COLO829 (cell line): ENCODE measurements at regions not wholly inside any gene's neighbourhood (a gene's known extent, or its start where the extent isn't known, plus 50 kb on each side); places are given as distances from the start of the nearest gene placed in this dataset.

Experiments used
- DNase-seq: peaks from one replicate; pipeline ENCODE4 v3.0.0; 2012; ENCODE audit warnings: low spot score

DNA sequence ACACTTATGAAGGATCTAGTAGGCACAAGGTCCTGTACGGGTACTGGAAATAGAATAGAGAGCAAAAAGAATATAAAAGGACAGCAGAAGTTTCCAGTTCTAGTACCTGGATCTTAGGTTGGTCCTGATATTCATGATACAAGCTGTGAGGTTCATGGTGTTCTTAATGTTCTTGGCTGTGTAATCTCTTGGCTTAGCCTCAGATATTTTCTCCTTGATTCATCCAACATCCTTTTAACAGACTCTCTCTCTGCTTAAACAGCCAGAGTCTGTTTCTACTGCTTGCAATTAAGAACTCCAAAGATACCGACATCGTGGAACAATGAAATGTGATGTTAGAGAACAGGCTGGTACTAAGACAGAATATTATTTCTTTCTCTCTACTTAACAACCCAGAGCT lies 49.9 kb downstream of the CNTN3 start:
- DNase-seq = no peak

DNA sequence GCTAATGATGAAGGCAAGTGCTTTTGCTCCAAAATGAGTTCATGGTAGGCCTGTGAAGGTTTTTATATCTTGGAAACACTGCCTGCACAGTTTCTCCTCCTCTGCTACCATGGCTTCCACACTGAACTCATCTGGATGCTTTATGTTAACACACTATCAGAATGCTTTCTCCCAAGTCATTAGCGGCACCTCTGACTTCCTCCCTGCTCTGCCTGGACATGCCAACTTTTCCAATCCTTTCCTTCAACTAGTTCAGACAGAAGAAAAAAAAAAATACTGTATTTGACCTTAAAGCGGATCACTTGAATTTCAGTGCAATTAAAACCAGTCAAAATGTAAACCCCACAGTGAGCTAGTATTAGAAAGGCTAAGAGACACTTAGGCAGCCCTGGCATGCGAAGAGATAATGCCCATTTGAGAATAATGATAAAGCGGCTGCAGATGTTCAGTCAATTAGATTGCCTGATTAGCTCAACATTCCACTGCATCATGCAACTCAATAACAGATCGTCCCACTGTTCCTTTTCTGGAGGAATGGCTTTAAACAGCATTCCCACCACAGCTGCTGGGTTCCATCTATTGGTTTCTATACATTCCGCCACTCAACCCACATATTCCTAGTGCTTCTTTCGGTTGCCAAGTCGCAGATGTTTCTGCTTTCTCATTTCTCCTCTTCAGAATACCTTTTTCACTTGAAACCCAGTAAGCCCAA lies 51.7 kb downstream of the CNTN3 start:
- no peak for DNase-seq

DNA sequence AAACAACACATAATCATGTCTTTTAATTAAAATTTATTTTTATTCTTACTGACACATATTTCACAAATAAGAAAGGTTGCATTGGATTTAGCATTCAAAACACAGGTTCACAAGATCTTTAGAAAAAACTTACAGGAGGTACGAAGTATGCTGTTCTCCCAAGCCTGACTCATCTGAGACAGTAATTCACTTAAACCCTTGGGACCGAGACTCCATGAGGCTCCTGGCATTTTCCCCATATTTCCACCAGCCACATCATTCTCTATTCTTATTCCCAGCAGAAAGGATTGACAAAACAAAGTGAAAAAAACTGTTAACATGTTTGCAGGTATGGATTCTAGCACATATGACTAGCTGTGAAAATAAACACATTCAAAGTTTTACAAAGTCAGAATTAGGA lies 52.6 kb downstream of the CNTN3 start:
- no peak for DNase-seq

DNA sequence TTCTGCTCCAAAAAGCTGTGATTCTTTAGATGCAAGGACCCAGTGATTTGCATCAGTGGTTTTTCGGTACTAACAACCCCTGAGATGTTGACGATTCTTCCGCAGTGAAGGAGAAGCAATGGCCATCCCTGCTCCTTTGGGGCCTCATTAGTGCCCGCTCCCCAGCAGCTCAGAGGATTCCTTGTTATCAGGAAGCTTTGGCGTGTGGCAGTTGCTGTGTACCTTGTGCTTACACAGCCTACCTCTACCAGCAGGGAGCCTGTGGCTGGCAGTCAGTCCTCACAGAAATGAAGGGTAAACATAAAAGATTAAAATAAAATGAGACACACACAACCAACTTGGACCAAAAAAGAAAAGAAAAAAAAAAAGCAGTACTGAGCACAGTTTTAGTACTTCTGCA lies 55.2 kb downstream of the CNTN3 start:
- no peak for DNase-seq

DNA sequence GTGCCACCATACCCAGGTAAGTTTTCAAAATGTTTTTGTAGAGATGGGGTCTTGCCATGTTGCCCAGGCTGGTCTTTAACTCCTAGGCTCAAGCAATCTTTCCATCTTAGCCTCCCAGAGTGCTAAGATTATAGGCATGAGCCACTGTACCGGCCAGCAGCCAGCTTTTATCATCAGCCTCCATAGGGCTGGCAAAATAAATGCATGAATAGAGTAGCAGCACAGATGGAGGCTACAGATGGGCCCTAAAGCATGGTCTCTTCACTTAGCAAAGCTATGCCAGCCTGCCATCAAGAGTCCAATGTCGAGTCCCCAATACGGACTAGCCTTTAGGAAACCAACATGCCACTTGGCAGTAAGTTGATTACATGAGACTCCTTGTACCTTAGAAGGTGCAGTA lies 63.8 kb downstream of the CNTN3 start:
- DNase-seq = no peak

DNA sequence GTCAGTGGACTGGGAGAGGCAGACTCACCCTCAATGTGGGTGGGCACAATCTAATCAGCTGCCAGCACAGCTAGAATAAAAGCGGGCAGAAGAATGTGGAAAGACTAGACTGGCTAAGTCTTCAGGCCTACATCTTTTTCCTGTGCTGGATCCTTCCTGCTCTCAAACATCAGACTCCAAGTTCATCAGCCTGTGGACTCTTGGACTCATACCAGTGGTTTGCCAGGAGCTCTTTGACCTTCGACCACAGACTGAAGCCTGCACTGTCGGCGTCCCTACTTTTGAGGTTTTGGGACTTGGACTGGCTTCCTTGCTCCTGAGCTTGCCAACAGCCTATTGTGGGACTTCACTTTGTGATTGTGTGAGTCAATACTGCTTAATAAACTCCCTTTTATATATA lies 68.0 kb downstream of the CNTN3 start:
- DNase-seq = no peak

DNA sequence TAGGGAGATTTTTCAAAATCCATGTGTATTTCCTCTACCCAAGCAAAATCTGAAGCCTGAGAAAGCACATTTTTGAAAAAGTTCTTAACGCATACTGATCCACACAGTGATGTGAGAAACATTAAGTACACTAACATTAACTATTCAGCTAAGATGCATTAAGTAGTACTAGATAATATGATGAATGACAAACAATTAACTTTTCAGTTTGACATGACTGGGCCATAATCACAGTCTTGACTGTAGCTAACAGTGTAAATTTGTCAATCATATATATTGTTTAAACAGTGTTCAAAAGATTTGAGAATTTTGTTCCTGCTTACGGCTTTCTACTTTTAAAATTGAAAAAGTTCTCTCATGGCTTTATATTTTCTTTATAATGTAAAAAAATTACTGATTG lies 72.0 kb downstream of the CNTN3 start:
- no peak for DNase-seq

DNA sequence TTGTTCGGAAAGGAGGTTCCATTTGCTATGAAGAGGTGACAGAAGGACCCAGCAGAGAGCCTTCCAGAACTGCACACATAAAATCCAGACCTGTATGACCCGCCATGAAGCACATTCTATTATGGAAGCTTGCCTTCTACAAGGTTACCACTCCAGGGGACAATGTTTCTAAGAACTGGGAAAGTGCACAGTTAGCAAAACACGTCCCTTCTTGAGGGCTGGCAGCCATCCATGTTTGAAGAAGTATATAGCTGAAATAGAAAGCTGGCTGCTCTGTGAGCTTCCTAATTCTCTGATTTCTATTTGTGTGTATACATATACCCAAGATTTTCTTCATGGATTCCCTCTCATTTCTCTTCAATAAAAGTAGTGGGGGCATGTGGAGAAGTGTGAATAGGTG lies 74.6 kb downstream of the CNTN3 start:
- DNase-seq = no peak

DNA sequence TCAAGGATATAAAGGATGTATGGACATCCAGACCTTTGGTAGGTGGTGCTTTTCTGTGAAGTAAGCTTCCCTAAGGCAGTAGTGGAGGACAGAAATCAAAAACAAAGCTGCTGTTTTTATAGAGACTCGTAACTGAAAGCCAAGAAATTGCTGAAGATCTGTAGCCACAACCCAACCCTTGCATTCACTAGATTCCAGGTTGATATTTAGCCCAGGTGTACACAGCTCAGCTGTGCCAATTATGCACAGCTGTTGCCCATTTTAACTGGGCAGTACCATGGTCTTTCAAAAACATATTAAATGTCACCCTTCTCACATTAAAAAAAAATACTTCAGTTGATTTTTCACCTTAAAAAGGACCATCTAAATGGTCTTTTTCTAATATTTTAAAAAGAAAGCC lies 75.8 kb downstream of the CNTN3 start:
- no peak for DNase-seq

DNA sequence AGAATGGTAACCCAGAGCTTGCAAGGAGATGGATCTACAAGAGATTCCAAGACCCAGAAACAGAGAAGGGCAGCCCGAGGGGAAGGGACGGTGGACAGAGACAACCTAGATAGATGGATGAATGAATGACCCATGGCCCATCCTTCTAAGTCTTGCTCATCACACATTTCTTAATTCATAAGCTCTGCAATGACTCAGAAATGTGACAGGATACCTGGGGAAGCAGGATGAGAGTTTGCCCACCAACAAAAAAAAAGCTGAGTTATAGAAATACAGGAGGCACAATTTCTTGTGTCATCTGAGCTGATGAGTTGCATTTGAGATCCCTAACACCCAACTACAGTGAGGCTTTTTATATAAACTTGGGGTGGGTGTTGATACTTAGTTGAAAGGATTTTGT lies 76.6 kb downstream of the CNTN3 start:
- DNase-seq = no peak

DNA sequence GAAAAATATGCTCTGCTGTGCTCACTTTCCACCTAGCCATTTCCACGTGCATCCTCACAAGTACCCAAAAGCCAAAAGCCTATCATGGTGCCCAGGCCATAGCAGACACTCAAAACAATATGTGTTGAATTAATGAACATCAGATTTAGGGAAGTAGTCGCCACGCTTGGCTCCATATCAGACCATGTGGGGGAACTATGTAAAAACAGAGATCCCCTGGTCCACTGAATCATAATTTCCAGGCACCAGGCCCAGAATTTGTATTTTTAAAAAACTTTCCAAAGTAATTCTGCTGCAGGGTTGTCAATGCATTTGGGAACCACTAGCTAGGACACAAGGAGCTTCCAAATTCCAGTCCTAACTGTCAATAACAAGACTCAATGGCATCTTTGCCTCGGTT lies 77.3 kb downstream of the CNTN3 start:
- DNase-seq = no peak

DNA sequence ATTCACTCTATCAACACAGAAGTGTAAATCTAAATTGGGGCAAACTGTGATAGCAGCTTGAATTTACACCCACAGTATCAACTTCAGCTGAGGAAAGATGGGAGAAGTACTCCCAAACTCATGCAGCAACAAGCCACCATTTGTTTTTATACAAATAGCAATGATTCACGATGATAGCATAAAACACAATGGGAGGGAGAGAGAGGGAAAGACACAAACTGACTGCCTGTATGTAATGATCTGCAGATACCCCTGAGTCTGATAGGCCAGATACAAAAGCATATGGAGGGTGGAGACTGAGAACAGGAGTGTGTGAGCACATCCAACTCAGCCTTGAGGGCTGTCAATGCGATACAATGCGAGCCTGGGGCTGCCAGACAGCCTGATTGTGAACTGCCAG lies 79.2 kb downstream of the CNTN3 start:
- no peak for DNase-seq

DNA sequence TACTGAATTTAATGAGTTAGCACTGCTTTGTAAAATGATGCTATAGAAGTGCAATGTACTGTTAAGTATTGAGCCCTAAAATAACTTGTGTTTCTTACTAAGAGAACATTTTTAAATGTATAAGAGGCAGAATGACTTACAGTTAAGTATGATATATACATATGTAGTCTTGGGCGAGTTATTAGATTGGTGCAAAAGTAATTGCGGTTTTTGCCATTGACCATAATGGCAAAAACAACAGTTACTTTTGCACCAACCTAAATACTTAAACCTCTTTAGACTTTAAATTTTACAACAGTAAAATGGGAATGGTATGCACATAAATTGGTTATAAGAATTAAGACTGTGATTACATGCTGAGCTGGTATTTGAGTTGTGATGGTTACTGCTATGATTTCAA lies 79.8 kb downstream of the CNTN3 start:
- DNase-seq = no peak

DNA sequence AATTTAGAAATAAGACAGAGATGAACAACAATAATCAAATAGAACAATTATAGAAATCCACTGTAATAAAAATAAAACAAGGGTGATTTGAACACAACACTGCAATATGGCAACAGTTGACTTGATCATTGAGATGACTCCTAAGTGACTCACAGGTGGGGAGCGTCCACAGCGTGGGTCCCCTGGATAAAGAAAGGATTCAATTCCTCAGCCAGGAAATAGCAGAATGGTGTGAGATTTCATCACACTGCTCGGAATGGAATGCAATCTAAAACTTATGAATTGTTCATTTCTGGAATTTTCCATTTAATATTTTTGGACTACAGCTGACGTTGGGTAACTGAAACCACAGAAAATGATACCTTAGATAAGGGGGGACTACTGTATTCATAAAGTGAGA lies 82.0 kb downstream of the CNTN3 start:
- no peak for DNase-seq

DNA sequence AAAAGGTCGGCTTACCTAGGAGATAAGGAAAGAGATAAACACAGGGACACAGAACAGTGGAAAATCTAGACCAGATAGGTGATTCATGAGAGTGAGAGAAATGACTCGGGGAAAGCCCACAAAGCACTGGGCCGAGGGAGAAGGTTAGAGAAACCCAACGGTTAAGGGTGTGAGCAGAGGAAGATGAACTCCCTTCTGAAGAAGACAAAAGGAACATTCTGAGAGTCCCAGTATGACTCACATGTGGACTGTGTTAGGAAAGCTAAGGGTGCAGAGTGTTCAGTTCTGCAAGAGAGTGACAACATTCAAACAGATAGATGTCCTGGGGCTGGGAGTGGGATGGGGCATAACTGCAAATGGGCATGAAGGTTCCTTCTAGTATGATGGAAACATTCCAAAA lies 83.0 kb downstream of the CNTN3 start:
- DNase-seq = no peak

DNA sequence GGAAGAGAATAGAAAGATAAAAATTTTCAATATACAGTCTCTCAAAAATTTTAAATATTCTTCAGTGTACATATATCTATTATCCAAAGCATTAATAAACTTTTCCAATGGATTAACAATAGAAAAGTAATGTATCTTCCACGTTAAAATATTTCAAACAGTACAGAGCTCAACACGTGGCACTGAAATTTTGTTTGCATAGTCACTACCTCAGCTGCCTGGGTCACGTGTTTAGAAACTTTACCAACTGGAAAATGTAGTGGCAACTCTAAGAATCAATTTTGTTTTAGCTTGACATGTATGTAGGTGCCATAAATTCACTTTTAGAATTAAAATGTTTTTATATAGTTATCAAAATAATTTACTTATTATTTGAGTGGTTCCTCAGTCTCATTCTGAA lies 85.3 kb downstream of the CNTN3 start:
- DNase-seq = no peak

DNA sequence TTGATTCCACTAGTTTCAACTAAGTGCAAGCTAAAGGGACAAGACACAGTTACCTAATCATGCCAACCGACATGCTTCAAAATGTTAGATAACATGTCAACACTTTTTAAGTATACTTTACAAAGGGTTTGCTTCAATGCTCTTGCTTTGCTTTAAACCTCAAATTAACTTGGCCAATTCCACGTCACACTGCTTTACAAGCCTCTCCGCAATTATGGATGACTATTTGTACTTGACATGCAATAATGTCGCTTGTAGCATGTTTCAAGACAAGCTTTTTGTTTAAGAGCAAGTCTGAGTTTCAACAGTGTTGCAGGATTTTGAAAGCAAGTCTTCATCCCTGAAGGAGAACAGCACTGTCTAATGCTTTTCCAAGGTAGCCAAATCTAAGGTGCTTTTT lies 86.9 kb downstream of the CNTN3 start:
- DNase-seq = no peak

DNA sequence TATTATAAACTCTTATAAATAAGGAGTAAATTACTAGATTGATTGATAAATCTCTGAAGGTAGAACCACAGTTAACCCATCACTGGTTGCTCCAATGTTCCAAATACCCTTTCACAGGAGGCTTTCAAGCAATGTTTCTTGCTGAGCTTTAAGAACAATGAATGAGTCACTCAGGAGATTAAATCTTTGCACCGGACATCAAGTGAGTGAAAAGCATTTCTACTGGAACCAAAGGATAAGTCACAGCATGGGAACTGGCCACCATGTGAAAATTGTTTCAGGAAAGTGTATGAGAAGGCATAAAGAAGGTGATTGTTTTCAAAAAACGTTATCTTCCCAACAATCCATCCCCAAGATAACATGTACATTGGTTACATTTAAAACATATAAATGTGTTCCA lies 90.6 kb downstream of the CNTN3 start:
- no peak for DNase-seq

DNA sequence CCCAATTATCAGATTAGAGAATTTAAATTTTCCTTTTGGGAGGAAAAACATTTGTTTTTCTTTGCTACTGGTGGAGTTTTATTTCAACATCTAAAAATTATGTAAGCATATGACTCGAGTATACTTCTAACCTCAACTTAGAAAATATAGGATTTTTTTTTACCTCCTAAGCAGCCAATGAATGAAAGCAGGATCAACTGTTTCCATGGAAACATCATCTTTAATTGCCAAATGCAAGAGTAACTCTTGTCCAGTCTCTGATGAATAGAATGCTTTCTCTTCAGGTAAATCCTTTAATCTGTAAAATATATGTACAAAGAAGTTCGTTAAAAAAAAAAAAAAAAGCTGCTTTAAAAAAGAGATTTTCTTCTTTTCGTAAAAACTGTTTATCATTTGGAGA lies 93.6 kb downstream of the CNTN3 start:
- no peak for DNase-seq

DNA sequence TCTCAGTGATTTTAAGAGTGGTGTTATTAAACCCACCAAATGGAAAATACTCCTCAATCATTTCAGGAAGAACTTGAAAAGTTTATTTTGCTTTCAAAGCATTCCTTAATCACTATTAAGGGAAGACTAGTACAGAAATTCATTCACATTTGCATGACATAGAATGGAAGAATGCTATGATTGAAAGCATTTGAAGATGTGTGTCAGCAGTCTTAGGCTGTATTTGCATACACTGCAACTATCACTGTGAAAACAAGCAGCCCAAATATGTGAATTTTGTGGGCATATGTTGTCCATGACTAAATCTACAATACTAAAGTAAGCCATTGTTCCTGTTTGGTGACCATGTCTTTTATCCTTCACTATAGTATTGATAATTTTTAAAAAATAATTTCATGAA lies 95.8 kb downstream of the CNTN3 start:
- no peak for DNase-seq

DNA sequence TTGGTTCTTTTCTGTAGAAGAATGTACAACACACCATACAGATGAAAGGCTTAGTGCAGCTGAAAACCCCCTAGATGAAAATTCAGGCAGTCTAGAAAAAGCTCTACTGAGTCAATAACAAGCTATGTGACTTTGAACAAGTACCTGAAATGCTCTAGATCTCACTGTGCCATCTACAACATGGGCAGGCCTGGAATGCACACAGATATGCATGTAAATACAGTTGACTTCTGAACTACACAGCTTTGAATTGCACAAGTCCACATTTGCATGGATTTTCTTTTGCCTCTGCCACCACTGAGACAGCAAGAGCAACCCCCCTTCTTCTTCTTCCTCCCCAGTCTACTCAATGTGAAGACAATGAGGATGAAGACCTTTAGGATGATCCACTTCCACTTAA lies 98.4 kb downstream of the CNTN3 start:
- no peak for DNase-seq

DNA sequence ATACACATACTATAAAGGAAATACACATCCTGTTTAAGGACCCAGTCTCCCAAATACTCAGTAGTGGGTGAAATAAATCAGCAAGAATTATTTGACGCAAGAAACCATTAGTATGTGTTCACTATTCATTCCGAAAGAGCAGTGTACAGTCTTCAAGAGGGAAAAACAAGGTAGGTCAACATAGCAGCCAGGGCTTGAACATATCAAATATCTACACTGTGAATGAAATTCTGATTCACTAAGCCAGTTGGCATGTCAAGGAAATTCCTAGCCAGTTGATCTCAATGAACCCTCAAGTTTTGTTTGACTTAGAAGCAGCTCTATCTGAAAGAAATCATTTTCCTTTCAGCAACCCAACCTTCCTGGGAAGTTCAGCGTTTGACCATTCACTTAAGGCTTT lies 99.0 kb downstream of the CNTN3 start:
- no peak for DNase-seq

DNA sequence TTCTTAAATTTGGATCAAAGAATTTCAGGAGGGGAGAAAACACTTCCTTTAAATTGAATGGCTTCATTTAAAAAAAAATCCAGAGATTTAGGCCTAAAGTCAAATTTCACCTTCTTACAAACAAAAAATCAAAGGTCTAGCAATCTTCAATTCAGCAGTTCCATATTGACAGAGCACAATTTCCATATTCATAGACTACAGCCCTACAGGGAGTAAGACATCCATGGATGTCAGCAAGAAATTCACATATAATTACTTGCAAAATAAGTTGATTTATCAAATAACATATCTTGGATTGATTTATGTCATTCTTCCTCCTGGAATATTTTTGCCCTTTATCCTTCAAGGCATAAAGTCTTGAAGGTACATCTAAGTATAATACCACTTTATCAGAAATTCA lies 103.4 kb downstream of the CNTN3 start:
- no peak for DNase-seq

DNA sequence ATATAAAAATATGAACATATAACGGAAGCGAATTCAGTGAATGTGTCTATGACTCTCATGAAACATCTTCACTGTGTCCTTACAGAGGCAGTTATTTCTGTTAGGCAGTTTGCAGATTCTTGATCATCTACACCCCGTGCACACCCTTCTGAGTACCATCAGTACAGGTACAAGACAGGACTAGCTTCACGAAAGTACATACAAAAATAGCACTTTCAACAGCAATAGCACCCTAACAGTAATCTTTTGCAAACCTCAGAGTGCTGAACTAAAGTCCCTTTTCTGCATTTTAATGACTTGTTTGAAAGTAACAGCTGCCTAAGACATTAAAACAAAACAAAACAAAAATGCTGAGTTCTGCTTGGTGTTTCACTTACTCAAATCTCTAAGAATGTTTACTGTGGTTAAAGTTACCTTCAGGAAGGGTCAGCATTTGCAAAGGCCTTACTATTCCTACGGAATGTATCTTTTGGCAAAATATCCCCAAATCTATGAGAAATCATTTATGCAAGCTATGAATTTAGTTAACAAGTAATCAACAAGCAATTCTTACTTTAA lies 104.1 kb downstream of the CNTN3 start:
- no peak for DNase-seq

DNA sequence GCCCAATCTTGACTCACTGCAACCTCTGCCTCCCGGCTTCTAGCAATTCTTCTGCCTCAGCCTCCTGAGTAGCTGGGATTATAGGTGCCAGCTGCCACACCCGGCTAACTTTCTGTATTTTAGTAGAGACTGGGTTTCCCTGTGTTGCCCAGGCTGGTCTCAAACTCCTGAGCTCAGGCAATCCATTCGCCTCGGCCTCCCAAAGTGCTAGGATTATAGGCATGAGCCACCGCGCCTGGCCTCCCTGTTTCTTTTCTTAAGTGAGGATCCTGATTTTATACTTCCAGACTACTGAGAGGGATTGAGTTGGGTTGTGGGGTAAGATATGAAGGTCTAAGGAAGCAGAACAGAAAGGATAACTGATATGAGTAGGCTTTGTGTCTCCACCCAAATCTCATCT lies 106.8 kb downstream of the CNTN3 start:
- no peak for DNase-seq
